ENCODE measurements at regions not wholly inside any gene's neighbourhood (a gene's known extent, or its start where the extent isn't known, plus 50 kb on each side); places are given as distances from the start of the nearest gene placed in this dataset.

DNA sequence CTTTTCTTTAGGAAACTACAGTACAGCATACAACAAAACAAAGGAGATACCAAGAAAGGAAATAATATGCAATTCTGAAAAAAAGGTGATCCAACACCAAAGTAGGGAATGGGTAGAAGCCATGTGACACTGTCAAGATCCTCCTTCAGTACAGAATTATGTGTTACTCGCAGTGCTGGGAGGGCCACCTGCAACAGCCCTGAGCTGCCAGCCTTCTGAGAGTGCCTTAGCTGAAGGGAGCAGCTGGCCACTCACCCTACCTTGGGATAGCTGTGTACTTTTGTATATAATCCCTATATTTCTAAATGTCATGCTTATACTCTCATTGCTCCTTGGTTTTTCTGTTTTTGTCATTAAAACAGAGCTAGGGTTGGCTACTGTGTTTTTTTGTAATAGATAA, 1518.2 kb upstream of the PCDH20 start:
- FAIRE-seq (no peak), ATAC-seq (no peak), DNase-seq (ENCODE audit: low spot score) (no peak)
- no peak overlapping the region for H3K4me2 ChIP-seq (ENCODE audit: low read depth, low read length)
- ChIA-PET CTCF (ENCODE audit: low intra/inter-chr PET ratio, low total read pairs) (no interaction called here), POLR2A (no interaction called here)
- intact Hi-C loops (cut with micrococcal nuclease; ENCODE audit: unreplicated experiment) (no loop called here), in situ Hi-C loops (cut with HindIII; ENCODE audit: extremely low pct_ligation_motif_present, low pct_unique_long_range_greater_than_20kb) (no loop called here)
- no peak overlapping the region for H2AFZ ChIP-seq (ENCODE audit: low read length)
- 0% methylated on average over 1 of the region's 1 CpG for WGBS (ENCODE audit: low lambda C conversion rate)
- TF ChIP-seq ZNF547 (CRISPR knock-in tag; IDR thresholded peaks at IDR 0.05) (no peak), ZNF7 (CRISPR knock-in tag; IDR thresholded peaks at IDR 0.05) (no peak), ZNF841 (CRISPR knock-in tag; IDR thresholded peaks at IDR 0.05; ENCODE audit: borderline replicate concordance) (no peak), HOXA3 (CRISPR knock-in tag; IDR thresholded peaks at IDR 0.05) (no peak), IRX3 (CRISPR knock-in tag; IDR thresholded peaks at IDR 0.05; ENCODE audit: borderline replicate concordance, low read depth) (no peak), MLLT10 (CRISPR knock-in tag; IDR thresholded peaks at IDR 0.05) (no peak)
- H3K9me3 ChIP-seq (ENCODE audit: low read length) = no peaks in the 10 kb centered on the region
- no peaks in the 10 kb centered on the region for H4K20me1 ChIP-seq (ENCODE audit: insufficient read depth, low read length)
- H3K9ac ChIP-seq (ENCODE audit: insufficient read depth, low read depth, low read length) = no peak overlapping the region
- no peaks in the 10 kb centered on the region for H3K4me1 ChIP-seq (ENCODE audit: insufficient read depth, low read length)
- no peaks in the 10 kb centered on the region for H3K79me2 ChIP-seq (ENCODE audit: insufficient read depth, low read length)
- H3K27ac ChIP-seq (ENCODE audit: extremely low read length, insufficient read depth, low read length) = no peak overlapping the region
- no TSS peak for BruUV-seq (replicated peaks)
- no peaks in the 10 kb centered on the region for H3K27me3 ChIP-seq (ENCODE audit: control insufficient read depth in 1 of 2, insufficient read depth in 2 of 2, low read length in 2 of 2)
- no peaks in the 10 kb centered on the region for H3K36me3 ChIP-seq (replicated peaks in 1 of 2; ENCODE audit: control insufficient read depth in 1 of 2, insufficient read depth in 2 of 2, low read length in 2 of 2)
- H3K4me3 ChIP-seq (replicated peaks in 1 of 3; ENCODE audit: insufficient read depth in 1 of 3, low read depth in 2 of 3, low read length in 3 of 3) = no peak overlapping the region

DNA sequence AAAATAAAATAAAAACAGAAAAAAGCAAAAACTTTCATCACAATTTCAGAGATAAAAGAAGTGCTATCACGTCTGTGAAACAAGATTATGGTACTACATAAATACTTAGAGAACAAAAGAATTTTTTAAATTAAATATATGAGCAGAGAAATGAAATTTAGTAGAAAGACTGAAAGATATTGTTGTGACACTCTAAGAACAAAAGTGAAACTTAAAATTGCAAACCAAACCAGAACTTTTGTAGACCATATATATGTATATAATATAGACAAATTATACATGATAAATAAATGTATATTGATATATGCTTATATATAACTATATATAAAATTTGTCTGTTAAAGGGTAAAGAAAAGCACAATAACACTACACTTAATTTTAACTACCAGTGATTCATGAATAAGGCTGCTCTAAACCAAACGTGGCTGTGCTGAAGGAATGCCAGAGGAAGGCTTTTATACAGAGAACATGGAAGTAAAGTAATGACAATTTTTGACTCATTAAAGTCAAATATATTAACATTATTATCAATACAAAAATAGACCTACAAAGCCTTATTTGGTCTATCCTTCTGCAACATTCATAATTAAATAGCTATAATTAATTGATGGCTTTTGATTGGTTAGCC, 1516.7 kb upstream of the PCDH20 start:
- no peak for FAIRE-seq
- H2AFZ ChIP-seq (ENCODE audit: low read length) = no peak overlapping the region
- TF ChIP-seq KDM5A (IDR thresholded peaks at IDR 0.05; ENCODE audit: borderline replicate concordance, low read length) = no peak
- TF ChIP-seq KLF11 (CRISPR knock-in tag; IDR thresholded peaks at IDR 0.05) = no peak
- TF ChIP-seq ZNF451 (CRISPR knock-in tag; IDR thresholded peaks at IDR 0.05) = no peak
- no peak for TF ChIP-seq HOXD1 (CRISPR knock-in tag; IDR thresholded peaks at IDR 0.05)
- no peak for TF ChIP-seq KLF6 (CRISPR knock-in tag; IDR thresholded peaks at IDR 0.05)
- TF ChIP-seq, protein P1, sequence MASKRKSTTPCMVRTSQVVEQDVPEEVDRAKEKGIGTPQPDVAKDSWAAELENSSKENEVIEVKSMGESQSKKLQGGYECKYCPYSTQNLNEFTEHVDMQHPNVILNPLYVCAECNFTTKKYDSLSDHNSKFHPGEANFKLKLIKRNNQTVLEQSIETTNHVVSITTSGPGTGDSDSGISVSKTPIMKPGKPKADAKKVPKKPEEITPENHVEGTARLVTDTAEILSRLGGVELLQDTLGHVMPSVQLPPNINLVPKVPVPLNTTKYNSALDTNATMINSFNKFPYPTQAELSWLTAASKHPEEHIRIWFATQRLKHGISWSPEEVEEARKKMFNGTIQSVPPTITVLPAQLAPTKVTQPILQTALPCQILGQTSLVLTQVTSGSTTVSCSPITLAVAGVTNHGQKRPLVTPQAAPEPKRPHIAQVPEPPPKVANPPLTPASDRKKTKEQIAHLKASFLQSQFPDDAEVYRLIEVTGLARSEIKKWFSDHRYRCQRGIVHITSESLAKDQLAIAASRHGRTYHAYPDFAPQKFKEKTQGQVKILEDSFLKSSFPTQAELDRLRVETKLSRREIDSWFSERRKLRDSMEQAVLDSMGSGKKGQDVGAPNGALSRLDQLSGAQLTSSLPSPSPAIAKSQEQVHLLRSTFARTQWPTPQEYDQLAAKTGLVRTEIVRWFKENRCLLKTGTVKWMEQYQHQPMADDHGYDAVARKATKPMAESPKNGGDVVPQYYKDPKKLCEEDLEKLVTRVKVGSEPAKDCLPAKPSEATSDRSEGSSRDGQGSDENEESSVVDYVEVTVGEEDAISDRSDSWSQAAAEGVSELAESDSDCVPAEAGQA (IDR thresholded peaks at IDR 0.05; ENCODE audit: low read depth) = no peak
- TF ChIP-seq, protein P1 (CRISPR knock-in tag; IDR thresholded peaks at IDR 0.05; ENCODE audit: borderline replicate concordance) = no peak
- no peak for TF ChIP-seq ZNF263 (CRISPR knock-in tag; IDR thresholded peaks at IDR 0.05)
- no peak for TF ChIP-seq HMG20B (CRISPR knock-in tag; conservative IDR thresholded peaks at IDR 0.05)
- no peak for TF ChIP-seq TOPORS (CRISPR knock-in tag; IDR thresholded peaks at IDR 0.05)
- TF ChIP-seq ZNF432 (CRISPR knock-in tag; IDR thresholded peaks at IDR 0.05; ENCODE audit: borderline replicate concordance) = no peak

More for the DNA sequence above, 1516.7 kb upstream of the PCDH20 start:
- ATAC-seq = no peak
- H4K20me1 ChIP-seq (ENCODE audit: insufficient read depth, low read length) = no peaks in the 10 kb centered on the region
- H3K9me3 ChIP-seq (ENCODE audit: low read length) = no peaks in the 10 kb centered on the region
- ChIA-PET POLR2A (no interaction called here), CTCF (ENCODE audit: low intra/inter-chr PET ratio, low total read pairs) (no interaction called here)
- 0% methylated on average over 2 of the region's 2 CpGs for WGBS (ENCODE audit: low lambda C conversion rate)
- H3K27ac ChIP-seq (ENCODE audit: extremely low read length, insufficient read depth, low read length) = no peak overlapping the region
- no peak for DNase-seq (ENCODE audit: low spot score)
- H3K4me2 ChIP-seq (ENCODE audit: low read depth, low read length) = no peak overlapping the region
- H3K4me1 ChIP-seq (ENCODE audit: insufficient read depth, low read length) = no peaks in the 10 kb centered on the region
- H3K9ac ChIP-seq (ENCODE audit: insufficient read depth, low read depth, low read length) = no peak overlapping the region
- in situ Hi-C loops (cut with HindIII; ENCODE audit: extremely low pct_ligation_motif_present, low pct_unique_long_range_greater_than_20kb) = no loop called here
- H3K79me2 ChIP-seq (ENCODE audit: insufficient read depth, low read length) = no peaks in the 10 kb centered on the region
- no TSS peak for BruUV-seq (replicated peaks)
- H3K4me3 ChIP-seq (replicated peaks in 1 of 3; ENCODE audit: insufficient read depth in 1 of 3, low read depth in 2 of 3, low read length in 3 of 3) = no peak overlapping the region
- no peaks in the 10 kb centered on the region; a peak in 1 of 5 replicates for H3K27me3 ChIP-seq (ENCODE audit: control insufficient read depth in 1 of 2, insufficient read depth in 2 of 2, low read length in 2 of 2)
- intact Hi-C loops (cut with micrococcal nuclease; ENCODE audit: unreplicated experiment) = no loop called here
- no peaks in the 10 kb centered on the region for H3K36me3 ChIP-seq (replicated peaks in 1 of 2; ENCODE audit: control insufficient read depth in 1 of 2, insufficient read depth in 2 of 2, low read length in 2 of 2)
